H9 (cell line): ENCODE measurements at regions not wholly inside any gene's neighbourhood (a gene's known extent, or its start where the extent isn't known, plus 50 kb on each side); places are given as distances from the start of the nearest gene placed in this dataset.

Source experiments
- DNase-seq: peaks from one replicate; pipeline ENCODE4 v3.0.0-alpha.2; 2017
- H2AFZ ChIP-seq: one replicate; pipeline ENCODE4 v1.6.1; 2013; ENCODE audit warnings: mild to moderate bottlenecking, low read length, control low read depth, moderate library complexity
- H2AK5ac ChIP-seq: 2 replicates; pipeline ENCODE4 v1.6.1; 2013; ENCODE audit warnings: low read length, control low read depth, mixed read lengths; ENCODE audit not compliant: insufficient read length
- H2BK120ac ChIP-seq: one replicate; pipeline ENCODE4 v1.6.1; 2013; ENCODE audit warnings: low read depth, mild to moderate bottlenecking, low read length, control low read depth, inconsistent platforms; ENCODE audit not compliant: poor library complexity, severe bottlenecking
- H2BK12ac ChIP-seq: 2 replicates; pipeline ENCODE4 v1.6.1; 2013; ENCODE audit warnings: low read length, control low read depth, mixed read lengths, low read depth; ENCODE audit not compliant: insufficient read length
- H2BK15ac ChIP-seq: 2 replicates; pipeline ENCODE4 v1.6.1; 2013; ENCODE audit warnings: low read depth, low read length, control low read depth
- H2BK20ac ChIP-seq: one replicate; pipeline ENCODE4 v1.6.1; 2013; ENCODE audit warnings: low read depth, mild to moderate bottlenecking, low read length, control low read depth, inconsistent platforms; ENCODE audit not compliant: poor library complexity, severe bottlenecking
- H2BK5ac ChIP-seq: 2 replicates; pipeline ENCODE4 v1.6.1; 2013; ENCODE audit warnings: low read length, control low read depth, mixed read lengths; ENCODE audit not compliant: insufficient read length
- H3K14ac ChIP-seq: 2 replicates; pipeline ENCODE4 v1.6.1; 2013; ENCODE audit warnings: low read length, control low read depth; ENCODE audit not compliant: insufficient read depth
- H3K18ac ChIP-seq: 2 replicates; pipeline ENCODE4 v1.6.1; 2013; ENCODE audit warnings: low read depth, mild to moderate bottlenecking, mixed read lengths, low read length, control low read depth; ENCODE audit not compliant: insufficient read length
- H3K23ac ChIP-seq: 2 replicates; pipeline ENCODE4 v1.6.1; 2013; ENCODE audit warnings: low read length, control low read depth, mixed read lengths, low read depth; ENCODE audit not compliant: insufficient read length
- H3K23me2 ChIP-seq: 2 replicates; pipeline ENCODE4 v1.6.1; 2013; ENCODE audit warnings: low read depth, mild to moderate bottlenecking, mixed read lengths, low read length, control low read depth; ENCODE audit not compliant: insufficient read length, poor library complexity, severe bottlenecking
- H3K27ac ChIP-seq: 2 replicates; pipeline ENCODE4 v1.5.1; 2013; ENCODE audit warnings: low read length, control low read depth, mixed read lengths, low read depth; ENCODE audit not compliant: insufficient read length
- H3K27me3 ChIP-seq: 2 replicates; pipeline ENCODE4 v1.6.1; 2013; ENCODE audit warnings: low read length, control low read depth, inconsistent platforms; ENCODE audit not compliant: insufficient read depth
- H3K4ac ChIP-seq: 2 replicates; pipeline ENCODE4 v1.6.1; 2013; ENCODE audit warnings: low read depth, mild to moderate bottlenecking, control low read depth, inconsistent platforms, low read length, moderate library complexity
- H3K4me1 ChIP-seq: 2 replicates; pipeline ENCODE4 v1.6.1; 2013; ENCODE audit warnings: low read length, control low read depth, inconsistent platforms; ENCODE audit not compliant: insufficient read depth
- H3K4me2 ChIP-seq: 2 replicates; pipeline ENCODE4 v1.6.1; 2013; ENCODE audit warnings: low read length, control low read depth, mixed read lengths; ENCODE audit not compliant: insufficient read length, insufficient read depth
- H3K56ac ChIP-seq: 2 replicates; pipeline ENCODE4 v1.6.1; 2013; ENCODE audit warnings: low read depth, mild to moderate bottlenecking, mixed read lengths, low read length, control low read depth; ENCODE audit not compliant: insufficient read length
- H3K79me1 ChIP-seq: 2 replicates; pipeline ENCODE4 v1.6.1; 2013; ENCODE audit warnings: low read depth, mild to moderate bottlenecking, moderate library complexity, low read length, control low read depth, inconsistent platforms; ENCODE audit not compliant: insufficient read depth, poor library complexity, severe bottlenecking
- H3K79me2 ChIP-seq: 2 replicates; pipeline ENCODE4 v1.6.1; 2013; ENCODE audit warnings: low read length, control low read depth, inconsistent platforms; ENCODE audit not compliant: insufficient read depth
- H3K9ac ChIP-seq: 2 replicates; pipeline ENCODE4 v1.6.1; 2013; ENCODE audit warnings: low read length, control low read depth, mixed read lengths; ENCODE audit not compliant: insufficient read length; ENCODE audit errors: extremely low read depth
- H3K9me3 ChIP-seq: one replicate; pipeline ENCODE4 v1.6.1; 2013; ENCODE audit warnings: low read depth, low read length, inconsistent platforms; ENCODE audit not compliant: control insufficient read depth
- H3T11ph ChIP-seq: one replicate; pipeline ENCODE4 v1.6.1; 2013; ENCODE audit warnings: mild to moderate bottlenecking, low read length, control low read depth, inconsistent platforms
- H4K20me1 ChIP-seq: one replicate; pipeline ENCODE4 v1.6.1; 2013; ENCODE audit not compliant: control insufficient read depth, insufficient read length, insufficient read depth
- H4K5ac ChIP-seq: 2 replicates; pipeline ENCODE4 v1.6.1; 2013; ENCODE audit warnings: low read depth, mild to moderate bottlenecking, mixed read lengths, low read length, control low read depth; ENCODE audit not compliant: insufficient read length
- H4K8ac ChIP-seq: replicated peaks from 2 replicates; pipeline ENCODE4 v1.6.1; 2013; ENCODE audit warnings: low read length, control low read depth, mixed read lengths, low read depth; ENCODE audit not compliant: insufficient read length
- H4K91ac ChIP-seq: 2 replicates; pipeline ENCODE4 v1.6.1; 2013; ENCODE audit warnings: low read depth, mild to moderate bottlenecking, moderate library complexity, mixed read lengths, low read length, control low read depth; ENCODE audit not compliant: insufficient read length
- H3K27ac Mint-ChIP-seq, 3 experiments: 2 replicates in 2 of 3; 3 replicates in 1 of 3; pipeline ENCODE4 v1.8.0; 2020 to 2021; ENCODE audit warnings: mixed read lengths in 3 of 3, mild to moderate bottlenecking in 1 of 3, moderate library complexity in 1 of 3
- H3K27me3 Mint-ChIP-seq: 2 replicates; pipeline ENCODE4 v1.8.0; 2021; ENCODE audit warnings: low read depth, mild to moderate bottlenecking, moderate library complexity, mixed read lengths
- H3K36me3 Mint-ChIP-seq, 3 experiments: 2 replicates in 2 of 3; 3 replicates in 1 of 3; pipeline ENCODE4 v1.8.0; 2020 to 2021; ENCODE audit warnings: low read depth in 3 of 3, mixed read lengths in 3 of 3; ENCODE audit not compliant: insufficient read depth in 1 of 3
- H3K4me1 Mint-ChIP-seq, 2 experiments: 2 replicates each; pipeline ENCODE4 v1.8.0; 2020; ENCODE audit warnings: mixed read lengths in 2 of 2
- H3K4me3 Mint-ChIP-seq, 2 experiments: 2 replicates in 1 of 2; 3 replicates in 1 of 2; pipeline ENCODE4 v1.8.0; 2020 to 2021; ENCODE audit warnings: mild to moderate bottlenecking in 2 of 2, mixed read lengths in 2 of 2, moderate library complexity in 1 of 2
- H3K9me3 Mint-ChIP-seq, 2 experiments: 2 replicates in 1 of 2; 3 replicates in 1 of 2; pipeline ENCODE4 v1.8.0; 2020; ENCODE audit warnings: mild to moderate bottlenecking in 2 of 2, mixed read lengths in 2 of 2, moderate library complexity in 1 of 2
- CTCF ChIP-seq: fragments of 200-600 bp; sonication (generic); conservative IDR thresholded peaks from 3 replicates; pipeline ENCODE4 v1.8.0; 2021; ENCODE audit warnings: antibody characterized with exemption, mild to moderate bottlenecking
- WGBS: extraction: QIAGEN DNeasy Blood & Tissue Kit; methylation state at CpG from one replicate; pipeline ENCODE4 v1.1.7; 2013; ENCODE audit warnings: missing lambda C conversion rate, low lambda C conversion rate, mixed read lengths; ENCODE audit not compliant: insufficient read length; ENCODE audit errors: extremely low coverage; 5-methylcytosine and 5-hydroxymethylcytosine counted together

- H3K23ac ChIP-seq, result no peak overlapping the region
- H3K14ac ChIP-seq, result no peak overlapping the region; the same call in 1 of the 2 replicates
- no peaks in the 10 kb centered on the region for H3K9me3 Mint-ChIP-seq
- H3K4me1 ChIP-seq, result no peaks in the 10 kb centered on the region
- H3K27ac Mint-ChIP-seq, result no peak overlapping the region
- H3K4me3 Mint-ChIP-seq, result no peak overlapping the region
- H3K4me2 ChIP-seq, result no peak overlapping the region
- no peak overlapping the region for H3K27ac ChIP-seq
- H2AK5ac ChIP-seq, result no peak overlapping the region
- no peak overlapping the region for H4K91ac ChIP-seq
- no peaks in the 10 kb centered on the region for H3K79me2 ChIP-seq
- H3K27me3 ChIP-seq, result no peaks in the 10 kb centered on the region
- peaks cover 28 to 36% of the 10 kb centered on the region in 2 experiments for H3K4me1 Mint-ChIP-seq
- DNase-seq, result no peak
- no peak overlapping the region for H2BK20ac ChIP-seq
- no peaks in the 10 kb centered on the region for H3K79me1 ChIP-seq
- H2AFZ ChIP-seq, result no peak overlapping the region
- no peaks in the 10 kb centered on the region for H4K20me1 ChIP-seq
- no peaks in the 10 kb centered on the region for H3K36me3 Mint-ChIP-seq
- no peaks in the 10 kb centered on the region for H3K23me2 ChIP-seq
- H3K9ac ChIP-seq, result no peak overlapping the region
- H3K18ac ChIP-seq, result no peak overlapping the region
- H3K9me3 ChIP-seq, result no peaks in the 10 kb centered on the region
- H2BK15ac ChIP-seq, result no peak overlapping the region
- no peak for TF ChIP-seq CTCF
- no peak overlapping the region for H4K8ac ChIP-seq
- no peak overlapping the region for H2BK12ac ChIP-seq
- H4K5ac ChIP-seq, result no peak overlapping the region
- H3K27me3 Mint-ChIP-seq, result peaks cover 37% of the 10 kb centered on the region
- H2BK5ac ChIP-seq, result no peak overlapping the region
- no CpG with 5 or more reads among the region's 12 CpGs for WGBS
- H2BK120ac ChIP-seq, result no peak overlapping the region
- H3T11ph ChIP-seq, result no peak overlapping the region
- no peak overlapping the region for H3K56ac ChIP-seq
- H3K4ac ChIP-seq, result no peak overlapping the region
These were observed 132.9 kb upstream of the ZMIZ1 start for GRCh38 chr10:78935697-78936407.
